Uterus (tissue), 3 donors: ENCODE measurements at regions not wholly inside any gene's neighbourhood (a gene's known extent, or its start where the extent isn't known, plus 50 kb on each side); places are given as distances from the start of the nearest gene placed in this dataset.
"Not testable (repeated sequence)": the region's sequence is repeated elsewhere in the genome, so short reads cannot be mapped to it uniquely, and the experiment has no call there.

Experiments
- DNase-seq, 2 donors: peaks; one replicate each; pipeline ENCODE4 v3.0.0-alpha.2; 2019 to 2020
- H3K27ac ChIP-seq, 2 donors: fragments of 200-600 bp; sonication (generic); 1 replicate in 1 of 2; 2 replicates in 1 of 2; pipeline ENCODE4 v1.5.1; 2016 to 2018
- H3K27me3 ChIP-seq, 2 donors: fragments of 200-600 bp; sonication (generic); one replicate each; pipeline ENCODE4 v1.5.1; 2018 to 2019; ENCODE audit warnings: control low read depth in 1 of 2
- H3K36me3 ChIP-seq, 2 donors: fragments of 200-600 bp; sonication (generic); one replicate each; pipeline ENCODE4 v1.5.1; 2019; ENCODE audit warnings: control low read depth in 1 of 2
- H3K4me1 ChIP-seq, 2 donors: fragments of 200-600 bp; sonication (generic); one replicate each; pipeline ENCODE4 v1.5.1; 2018 to 2019; ENCODE audit warnings: control low read depth in 1 of 2
- H3K4me3 ChIP-seq, 2 donors: fragments of 200-600 bp; sonication (generic); 1 replicate in 1 of 2; 2 replicates in 1 of 2; pipeline ENCODE4 v1.5.1; 2018 to 2019; ENCODE audit warnings: mild to moderate bottlenecking in 1 of 2
- H3K9me3 ChIP-seq, 2 donors: fragments of 200-600 bp; sonication (generic); one replicate each; pipeline ENCODE4 v1.5.1; 2019; ENCODE audit warnings: control low read depth in 1 of 2
- CTCF ChIP-seq, 4 experiments: fragments of 200-600 bp in 2 of 4; fragments of 450-650 bp in 2 of 4; sonication (generic) in 2 of 4; IDR thresholded peaks; one replicate each; pipeline ENCODE4 v1.5.1; 2016 to 2019; ENCODE audit warnings: antibody characterized with exemption in 4 of 4, mild to moderate bottlenecking in 2 of 4, moderate library complexity in 1 of 4
- POLR2A ChIP-seq, 2 donors: fragments of 450-650 bp; IDR thresholded peaks; one replicate each; pipeline ENCODE4 v1.6.1; 2016; ENCODE audit warnings: antibody characterized with exemption in 2 of 2, mild to moderate bottlenecking in 1 of 2, moderate library complexity in 1 of 2
- intact Hi-C: fragments of 100-400 bp; cut with DNase I; formaldehyde crosslinking; loops from one replicate; pipeline ENCODE4 v1.15.1; 2023; ENCODE audit warnings: low total_unique reads
- donor health status: DM: yes; HTN: yes; CAD: no.

- TF ChIP-seq POLR2A (IDR thresholded peaks at IDR 0.05) = no peak
- TF ChIP-seq CTCF (IDR thresholded peaks at IDR 0.05) = no peak
- H3K36me3 ChIP-seq = no peaks in the 10 kb centered on the region
- H3K4me3 ChIP-seq = no peak overlapping the region
- no peaks in the 10 kb centered on the region for H3K27me3 ChIP-seq
- intact Hi-C loops = no loop called here
- DNase-seq = no peak
- peak overlapping the region in 1 of 2 donors; percentile 34 for H3K27ac ChIP-seq
- H3K9me3 ChIP-seq = no peaks in the 10 kb centered on the region
- H3K4me1 ChIP-seq = peaks cover 0 to 4% of the 10 kb centered on the region in 2 donors
Measured at GRCh38 chr4:53705972-53706371, 114.7 kb upstream of the LNX1 start.

- intact Hi-C loops = no loop called here
- Histone ChIP-seq H3K36me3 (no peaks in the 10 kb centered on the region), H3K4me3 (no peak overlapping the region), H3K4me1 (peaks cover 0 to 4% of the 10 kb centered on the region in 2 donors), H3K9me3 (no peaks in the 10 kb centered on the region), H3K27ac (no peak overlapping the region), H3K27me3 (no peaks in the 10 kb centered on the region)
- DNase-seq = no peak
- no peak for TF ChIP-seq CTCF (IDR thresholded peaks at IDR 0.05)
- TF ChIP-seq POLR2A (IDR thresholded peaks at IDR 0.05) = no peak
Measured at GRCh38 chr4:53705151-53705764, 114.0 kb upstream of the LNX1 start.

- H3K9me3 ChIP-seq = no peaks in the 10 kb centered on the region
- peaks cover 0 to 4% of the 10 kb centered on the region in 2 donors for H3K4me1 ChIP-seq
- intact Hi-C loops = no loop called here
- no peaks in the 10 kb centered on the region for H3K36me3 ChIP-seq
- H3K27ac ChIP-seq = no peak overlapping the region
- no peaks in the 10 kb centered on the region for H3K27me3 ChIP-seq
- no peak for DNase-seq
- TF ChIP-seq CTCF (IDR thresholded peaks at IDR 0.05) (no peak), POLR2A (IDR thresholded peaks at IDR 0.05) (no peak)
- H3K4me3 ChIP-seq = no peak overlapping the region
Measured at GRCh38 chr4:53704329-53704728, 113.0 kb upstream of the LNX1 start.

- intact Hi-C loops = no loop called here
- TF ChIP-seq CTCF (IDR thresholded peaks at IDR 0.05) (no peak), POLR2A (IDR thresholded peaks at IDR 0.05) (no peak)
- Histone ChIP-seq H3K4me1 (peaks cover 0 to 4% of the 10 kb centered on the region in 2 donors), H3K27me3 (no peaks in the 10 kb centered on the region), H3K9me3 (no peaks in the 10 kb centered on the region), H3K4me3 (no peak overlapping the region), H3K27ac (peak overlapping the region; percentile 68 to 74), H3K36me3 (no peaks in the 10 kb centered on the region)
- DNase-seq = no peak
Measured at GRCh38 chr4:53703267-53703655, 112.0 kb upstream of the LNX1 start.

GRCh38 chr4:53702334-53703266 lies 111.3 kb upstream of the LNX1 start:
- peak overlapping the region in 1 of 2 donors; percentile 6 for H3K4me3 ChIP-seq

GRCh38 chr4:53701260-53701659 lies 110.0 kb upstream of the LNX1 start:
- H3K4me1 ChIP-seq, intact Hi-C loops, DNase-seq, H3K9me3 ChIP-seq, H3K27me3 ChIP-seq, H3K4me3 ChIP-seq, H3K36me3 ChIP-seq: not testable (repeated sequence)
- H3K27ac ChIP-seq = peak overlapping the region in 1 of 2 donors; percentile 74

More at GRCh38 chr4:53702334-53703266, 111.3 kb upstream of the LNX1 start:
- Histone ChIP-seq H3K27ac (peak overlapping the region; percentile 68 to 74), H3K27me3 (no peaks in the 10 kb centered on the region), H3K4me1 (peaks cover 0 to 4% of the 10 kb centered on the region in 2 donors), H3K36me3 (no peaks in the 10 kb centered on the region), H3K9me3 (no peaks in the 10 kb centered on the region)
- DNase-seq = peak; percentile 69 to 80
- intact Hi-C loops = no loop called here
- TF ChIP-seq CTCF (IDR thresholded peaks at IDR 0.05) = no peak
- TF ChIP-seq POLR2A (IDR thresholded peaks at IDR 0.05) = no peak

- H3K4me3 ChIP-seq, H3K27me3 ChIP-seq, H3K36me3 ChIP-seq, H3K4me1 ChIP-seq, DNase-seq, H3K9me3 ChIP-seq, H3K27ac ChIP-seq, intact Hi-C loops: not testable (repeated sequence)
Measured at GRCh38 chr4:53699310-53699709, 108.0 kb upstream of the LNX1 start.
